ENCODE measurements at regions not wholly inside any gene's neighbourhood (a gene's known extent, or its start where the extent isn't known, plus 50 kb on each side); places are given as distances from the start of the nearest gene placed in this dataset.

GRCh38 chr13:69474011-69474685 lies 633.5 kb upstream of the ATXN8OS start:
- TF ChIP-seq EZH2 (IDR thresholded peaks at IDR 0.05): no peak
- TF ChIP-seq POLR2AphosphoS5 (IDR thresholded peaks at IDR 0.05; ENCODE audit: borderline replicate concordance, low read depth, low read length): peak; percentile 20; the same call in 1 of the 2 replicates

Data from SK-N-MC (cell line).